CD4-positive, alpha-beta T cell treated with Interleukin-4 for 4 hours (primary cell): ENCODE measurements at regions not wholly inside any gene's neighbourhood (a gene's known extent, or its start where the extent isn't known, plus 50 kb on each side); places are given as distances from the start of the nearest gene placed in this dataset.

Source experiments
- DNase-seq: peaks from one replicate; pipeline ENCODE4 v3.0.0-alpha.2; 2020

DNA sequence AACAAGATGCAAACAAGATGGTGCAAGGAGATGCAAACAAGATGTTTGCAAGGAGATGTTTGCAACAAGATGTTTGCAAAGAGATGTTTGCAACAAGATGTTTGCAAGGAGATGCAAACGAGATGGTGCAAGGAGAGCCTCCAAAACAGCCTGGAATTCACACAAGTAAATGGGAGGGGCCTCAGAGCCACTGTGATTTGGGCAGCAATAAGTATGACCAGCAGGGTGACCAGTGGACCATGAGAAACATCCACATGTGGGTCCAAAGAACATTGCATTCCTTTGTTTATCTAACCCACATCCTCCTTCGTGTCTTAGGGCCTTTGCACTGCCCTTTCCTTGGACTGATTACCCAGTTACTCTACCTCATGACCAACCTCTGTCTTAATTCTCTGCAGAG, 162.9 kb downstream of the PLPP3 start:
- no peak for DNase-seq

- no peak for DNase-seq
Observed at GRCh38 chr1:56415720-56416119, 163.6 kb downstream of the PLPP3 start.

DNA sequence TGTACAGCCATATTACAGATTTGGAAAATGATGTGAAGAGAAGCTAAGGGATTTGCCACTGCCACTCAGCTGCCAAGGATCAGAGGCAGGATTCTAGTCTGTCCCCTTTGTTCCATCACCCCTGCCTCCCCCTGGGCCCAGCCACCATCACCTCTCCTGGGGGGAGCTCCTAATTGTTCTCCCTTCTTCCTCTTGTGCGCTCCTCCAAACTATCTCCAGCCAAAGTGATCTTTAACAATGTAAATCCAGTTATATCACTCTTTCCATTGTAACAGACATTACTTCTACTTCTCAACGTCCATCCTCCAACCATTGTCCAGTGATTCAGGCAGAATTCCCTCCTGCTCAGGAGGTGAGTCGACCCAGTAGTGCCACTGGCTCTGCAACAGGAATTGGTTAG, 164.1 kb downstream of the PLPP3 start:
- no peak for DNase-seq

GRCh38 chr1:56414728-56415224, 164.6 kb downstream of the PLPP3 start:
- no peak for DNase-seq

DNA sequence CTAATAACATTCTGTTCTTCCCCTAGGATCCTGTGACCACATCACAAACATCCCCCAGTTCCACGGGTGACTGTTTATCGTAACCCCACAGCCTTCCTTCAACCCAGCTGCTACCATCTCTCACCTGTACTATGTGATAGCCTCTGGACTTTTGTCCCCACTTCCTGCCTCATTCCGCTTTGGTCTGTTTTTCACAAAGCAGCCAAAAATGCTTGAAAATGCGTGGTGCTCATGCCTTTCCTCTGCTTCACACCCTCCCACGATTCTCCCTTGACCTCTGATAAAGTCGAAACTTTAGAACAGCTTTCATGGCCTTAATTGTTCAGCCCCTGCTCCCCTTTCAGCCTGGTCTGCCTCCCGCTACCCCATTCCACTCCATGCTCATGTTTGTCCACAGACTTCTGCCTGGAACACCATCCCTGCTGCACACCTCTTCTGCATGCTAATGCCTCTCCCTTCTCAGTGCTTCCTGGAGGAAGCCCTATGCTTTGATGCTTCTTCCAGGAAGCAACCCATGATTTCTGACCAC, 165.6 kb downstream of the PLPP3 start:
- DNase-seq, result no peak

- no peak for DNase-seq
Observed at GRCh38 chr1:56411484-56412180, 167.7 kb downstream of the PLPP3 start.

DNA sequence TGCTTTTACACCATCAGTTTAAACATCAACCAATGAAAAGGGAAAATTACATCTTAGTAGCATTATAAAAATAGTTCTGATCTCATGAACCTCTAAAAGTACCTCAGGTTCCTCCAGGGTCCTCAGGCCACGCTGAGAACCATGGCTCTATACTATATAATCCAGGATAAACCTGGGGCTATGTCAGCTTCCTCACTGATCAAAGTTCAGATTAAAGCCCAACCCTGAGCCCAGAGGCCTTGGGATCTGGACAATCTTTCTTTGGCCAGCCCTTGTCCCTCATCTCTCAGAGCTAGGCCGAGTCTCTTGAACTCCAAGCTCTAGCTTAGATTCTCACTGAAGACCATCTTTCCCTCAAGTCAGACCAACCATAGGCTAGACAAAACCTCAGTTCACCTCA, 168.3 kb downstream of the PLPP3 start:
- DNase-seq, result no peak

DNA sequence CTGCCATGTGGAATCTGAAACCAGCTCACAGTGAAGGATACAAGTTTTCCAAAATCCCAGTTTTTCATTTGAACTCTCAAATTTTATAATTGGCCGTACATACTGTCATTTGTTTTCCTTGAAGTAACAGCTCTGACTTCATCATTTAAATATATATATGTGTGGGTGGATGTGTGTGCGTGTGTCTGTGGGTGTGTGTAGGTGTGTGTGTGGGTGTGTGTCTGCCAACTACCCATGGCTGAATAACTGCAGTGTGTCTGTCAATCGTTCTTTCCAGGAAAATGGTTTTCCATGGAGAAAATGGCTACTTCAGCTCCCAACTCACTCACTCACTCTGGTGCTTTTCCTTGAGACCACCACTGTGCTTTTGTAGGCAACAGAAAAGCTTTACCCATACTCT, 169.0 kb downstream of the PLPP3 start:
- DNase-seq, result no peak

GRCh38 chr1:56409112-56409691, 170.2 kb downstream of the PLPP3 start:
- DNase-seq, result no peak

DNA sequence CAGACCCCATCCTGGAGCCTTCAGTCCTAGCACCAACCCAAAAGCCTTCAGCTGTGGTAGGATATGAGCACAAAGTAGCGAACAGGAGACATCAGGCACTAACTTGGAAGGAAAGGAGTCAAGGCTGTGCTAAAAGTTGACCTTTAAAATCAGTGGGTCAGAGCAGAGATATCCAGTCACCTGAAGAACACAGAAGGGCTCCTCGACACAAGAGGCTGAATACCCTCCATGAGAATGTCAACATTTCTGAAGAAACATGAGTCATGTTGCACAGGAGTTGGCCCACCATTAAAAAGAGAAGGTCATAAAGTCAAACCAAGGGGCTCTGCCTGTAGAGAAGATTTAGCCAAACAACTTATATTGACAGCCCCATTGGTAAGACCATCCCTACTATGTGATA, 172.5 kb downstream of the PLPP3 start:
- DNase-seq, result no peak

- DNase-seq, result no peak
Observed at GRCh38 chr1:56404561-56405030, 174.8 kb downstream of the PLPP3 start.

- DNase-seq, result no peak
Observed at GRCh38 chr1:56404066-56404465, 175.3 kb downstream of the PLPP3 start.

DNA sequence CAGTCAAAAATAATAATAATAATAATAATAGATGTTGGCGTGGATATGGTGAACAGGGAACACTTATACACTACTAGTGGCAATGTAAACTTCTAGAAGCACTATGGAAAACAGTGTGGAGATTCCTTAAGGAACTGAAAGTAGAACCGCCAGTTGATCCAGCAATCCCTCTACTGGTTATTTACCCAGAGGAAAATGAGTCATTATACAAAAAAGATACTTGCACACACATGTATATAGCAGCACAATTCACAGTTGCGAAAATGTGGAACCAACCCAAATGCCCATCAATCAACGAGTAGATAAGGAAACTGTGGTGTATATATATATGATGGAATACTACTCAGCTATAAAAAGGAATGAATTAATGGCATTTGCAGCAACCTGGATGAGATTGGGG, 176.0 kb downstream of the PLPP3 start:
- no peak for DNase-seq

- no peak for DNase-seq
Observed at GRCh38 chr1:56401191-56401590, 178.2 kb downstream of the PLPP3 start.

- DNase-seq, result no peak
Observed at GRCh38 chr1:56400526-56400925, 178.8 kb downstream of the PLPP3 start.

- DNase-seq, result no peak
Observed at GRCh38 chr1:56399795-56400194, 179.6 kb downstream of the PLPP3 start.

- no peak for DNase-seq
Observed at GRCh38 chr1:56399326-56399725, 180.0 kb downstream of the PLPP3 start.

DNA sequence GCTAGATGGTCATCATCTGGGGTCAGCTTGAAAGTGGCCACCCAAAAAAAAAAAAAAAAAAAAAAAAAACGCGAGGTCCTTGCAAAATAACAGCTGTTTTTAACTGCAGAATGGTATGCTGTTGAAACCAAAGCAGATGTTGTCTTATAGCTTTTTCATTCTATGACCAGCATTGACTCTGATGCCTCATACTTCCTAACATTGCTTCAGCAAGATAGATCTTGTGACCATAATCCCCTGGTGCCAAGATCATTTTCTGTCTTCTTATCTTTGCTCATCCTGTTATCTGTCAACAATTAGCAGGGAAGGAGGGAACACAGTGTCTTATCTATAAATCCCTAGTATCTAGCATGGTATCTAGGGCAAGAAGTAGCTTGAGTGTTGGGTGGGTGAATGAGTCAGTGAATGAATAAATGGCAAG, 181.5 kb downstream of the PLPP3 start:
- DNase-seq, result no peak

DNA sequence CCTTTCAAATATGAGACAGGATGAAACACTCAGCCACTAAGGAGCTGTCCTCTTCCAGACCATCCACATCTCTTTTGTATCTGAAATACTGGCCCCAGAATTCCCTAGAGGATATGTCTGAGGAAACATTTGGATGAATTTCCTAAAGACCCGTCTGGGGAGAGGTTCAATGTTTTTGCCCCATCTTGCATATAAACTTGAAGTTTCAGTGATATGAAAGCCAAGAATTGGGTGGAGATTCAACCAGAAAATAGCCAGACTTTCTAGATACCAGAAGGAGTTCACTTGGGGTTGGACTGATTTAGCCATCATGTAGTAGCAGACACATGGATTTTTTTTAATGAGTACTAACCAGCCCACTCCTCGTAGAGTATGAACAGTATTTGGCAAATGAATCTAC, 182.0 kb downstream of the PLPP3 start:
- no peak for DNase-seq

DNA sequence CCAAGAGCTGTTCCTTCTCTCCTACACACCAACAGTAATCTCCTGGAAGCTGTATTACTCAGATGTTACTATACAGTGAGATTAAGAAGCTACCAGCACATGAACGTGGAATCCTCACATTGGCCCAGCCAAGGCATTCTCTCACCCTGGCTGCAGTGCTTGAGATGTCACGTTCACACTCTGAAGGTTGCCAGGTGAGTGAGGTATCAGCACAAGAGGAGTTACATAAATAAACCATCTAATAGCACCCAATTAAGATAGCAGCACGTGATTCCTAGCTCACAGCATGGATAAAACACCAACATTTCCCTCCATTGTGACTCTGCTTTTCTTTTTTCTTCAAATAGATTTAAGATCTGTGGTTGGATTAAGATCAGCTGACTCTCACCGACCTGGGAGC, 182.8 kb downstream of the PLPP3 start:
- DNase-seq, result no peak

DNA sequence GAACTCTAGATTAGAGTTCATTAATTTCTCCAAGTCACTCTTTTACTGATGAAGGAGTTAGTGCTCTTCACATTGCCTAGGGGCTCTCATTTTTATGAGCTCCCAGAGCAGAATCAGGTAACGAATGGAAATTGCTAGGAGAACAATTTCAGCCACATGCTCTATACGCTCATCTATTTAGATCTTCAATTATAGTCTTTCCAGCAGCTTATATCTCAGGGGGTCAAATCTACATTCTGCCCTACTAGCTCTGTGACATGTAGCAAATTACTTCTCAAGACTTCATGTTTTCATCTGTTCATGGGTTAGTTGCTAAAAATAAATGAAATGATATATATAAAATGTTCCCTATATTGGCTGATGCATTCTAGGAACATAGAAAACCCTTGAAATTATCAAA, 183.6 kb downstream of the PLPP3 start:
- DNase-seq, result no peak

DNA sequence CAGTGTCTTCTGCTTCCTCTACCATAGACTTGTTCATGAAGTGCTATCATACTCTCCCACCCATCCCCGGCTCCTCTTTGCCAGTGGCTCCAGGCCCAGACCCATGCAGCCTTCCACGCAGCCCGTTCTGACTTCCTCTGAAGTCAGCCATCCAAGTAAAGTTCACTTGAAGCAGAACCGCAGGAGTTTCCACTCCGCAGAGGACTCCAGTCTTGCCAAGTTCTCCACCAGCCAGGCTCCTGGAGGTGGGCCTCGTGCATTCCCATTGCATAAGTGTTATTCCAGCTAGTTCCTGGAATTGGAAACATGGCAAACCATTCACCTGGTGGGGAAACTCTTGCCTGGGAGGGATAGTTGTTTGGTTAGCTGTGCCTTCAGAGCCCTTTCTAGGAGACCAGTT, 185.1 kb downstream of the PLPP3 start:
- no peak for DNase-seq

DNA sequence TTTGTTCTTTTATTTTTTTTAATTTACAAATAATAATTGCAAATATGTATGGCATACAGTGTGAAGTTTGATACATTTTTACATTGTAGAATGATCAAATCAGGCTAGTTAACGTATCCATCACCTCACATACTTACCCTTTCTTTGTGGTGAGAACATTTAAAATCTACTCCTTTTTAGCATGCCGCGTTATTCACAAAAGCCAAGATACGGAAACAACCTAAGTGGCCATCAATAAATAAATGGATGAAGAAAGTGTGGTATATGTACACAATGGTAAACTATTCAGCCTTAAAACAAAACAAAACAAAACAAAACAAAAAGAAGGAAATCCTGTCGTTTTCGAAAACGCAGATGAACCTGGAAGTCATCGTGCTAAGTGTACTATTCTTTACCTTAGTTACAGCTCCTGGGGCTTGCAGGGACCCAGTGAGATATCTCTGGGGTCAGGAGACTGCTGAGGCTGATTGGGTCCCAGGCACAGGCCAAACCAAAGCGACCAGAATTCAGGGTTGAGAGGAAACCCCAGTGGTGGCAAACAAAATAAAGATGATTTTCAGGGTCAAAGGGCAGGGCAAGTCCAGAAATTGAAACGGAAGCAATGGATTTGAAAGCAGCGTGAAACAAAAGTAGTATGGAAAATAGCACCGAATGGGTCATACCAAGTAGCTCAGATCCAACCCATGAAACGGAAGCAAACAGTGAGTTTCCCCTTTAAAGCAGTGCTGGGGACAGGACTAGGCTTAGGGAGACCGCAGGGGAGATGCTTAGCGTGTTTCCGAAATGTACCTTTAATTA, 188.2 kb downstream of the PLPP3 start:
- no peak for DNase-seq
